Liver (tissue), 8 donors: ENCODE measurements at regions not wholly inside any gene's neighbourhood (a gene's known extent, or its start where the extent isn't known, plus 50 kb on each side); places are given as distances from the start of the nearest gene placed in this dataset.

ENCODE experiments used
- DNase-seq: peaks from one replicate; pipeline ENCODE4 v3.0.0-alpha.2; 2017; ENCODE audit warnings: low spot score
- H3K27ac ChIP-seq, 2 donors: one replicate each; pipeline ENCODE4 v1.7.0; 2013; ENCODE audit warnings: inconsistent platforms in 2 of 2, low read length in 2 of 2, control low read depth in 1 of 2, low read depth in 1 of 2, mild to moderate bottlenecking in 1 of 2
- H3K27me3 ChIP-seq, 4 donors: one replicate each; pipeline versions ENCODE4 v1.6.1 to v1.7.0; 2013; ENCODE audit warnings: low read length in 3 of 4, inconsistent platforms in 1 of 4, mild to moderate bottlenecking in 1 of 4, moderate library complexity in 1 of 4; ENCODE audit not compliant: control insufficient read depth in 4 of 4, insufficient read depth in 4 of 4
- H3K36me3 ChIP-seq, 4 donors: one replicate each; pipeline versions ENCODE4 v1.6.1 to v1.7.0; 2013; ENCODE audit warnings: low read length in 3 of 4, mild to moderate bottlenecking in 3 of 4, low read depth in 1 of 4, moderate library complexity in 1 of 4; ENCODE audit not compliant: control insufficient read depth in 4 of 4, insufficient read depth in 3 of 4
- H3K4me1 ChIP-seq, 4 donors: one replicate each; pipeline versions ENCODE4 v1.6.1 to v1.7.0; 2013; ENCODE audit warnings: low read length in 3 of 4, mild to moderate bottlenecking in 3 of 4, moderate library complexity in 1 of 4; ENCODE audit not compliant: control insufficient read depth in 4 of 4, insufficient read depth in 4 of 4
- H3K4me3 ChIP-seq, 3 donors: one replicate each; pipeline versions ENCODE4 v1.6.1 to v1.7.0; 2013; ENCODE audit warnings: low read length in 3 of 3, control low read depth in 1 of 3, low read depth in 1 of 3, mild to moderate bottlenecking in 1 of 3
- H3K9ac ChIP-seq, 2 donors: one replicate each; pipeline ENCODE4 v1.7.0; 2013; ENCODE audit warnings: low read length in 2 of 2, mild to moderate bottlenecking in 2 of 2, moderate library complexity in 2 of 2, control low read depth in 1 of 2, low read depth in 1 of 2
- H3K9me3 ChIP-seq, 4 donors: one replicate each; pipeline versions ENCODE4 v1.6.1 to v1.7.0; 2013; ENCODE audit warnings: low read length in 3 of 4; ENCODE audit not compliant: control insufficient read depth in 4 of 4
- ATF3 ChIP-seq: IDR thresholded peaks from 2 replicates; pipeline ENCODE4 v1.6.1; 2016; ENCODE audit warnings: antibody characterized with exemption
- CTCF ChIP-seq: fragments of 150-350 bp; IDR thresholded peaks from 2 replicates; pipeline ENCODE4 v1.5.1; 2017; ENCODE audit warnings: improper control_type of control experiment, low read depth, low read length; ENCODE audit not compliant: missing input control
- EGR1 ChIP-seq, 2 donors: IDR thresholded peaks; 2 replicates each; pipeline ENCODE4 v1.6.1; 2016 to 2018; ENCODE audit warnings: antibody characterized with exemption in 2 of 2, low read depth in 2 of 2
- FOXA1 ChIP-seq: IDR thresholded peaks from 2 replicates; pipeline ENCODE4 v1.6.1; 2016; ENCODE audit warnings: antibody characterized with exemption
- FOXA2 ChIP-seq: IDR thresholded peaks from 2 replicates; pipeline ENCODE4 v1.6.1; 2016; ENCODE audit warnings: antibody characterized with exemption
- GABPA ChIP-seq, 2 donors: IDR thresholded peaks in 1 of 2; conservative IDR thresholded peaks in 1 of 2; 2 replicates each; pipeline ENCODE4 v1.6.1; 2016; ENCODE audit warnings: antibody characterized with exemption in 2 of 2, mild to moderate bottlenecking in 1 of 2, moderate library complexity in 1 of 2
- HNF4A ChIP-seq, 2 donors: conservative IDR thresholded peaks; 2 replicates each; pipeline ENCODE4 v1.6.1; 2016; ENCODE audit warnings: antibody characterized with exemption in 2 of 2, mild to moderate bottlenecking in 2 of 2
- HNF4G ChIP-seq: IDR thresholded peaks from 2 replicates; pipeline ENCODE4 v1.6.1; 2016; ENCODE audit warnings: antibody characterized with exemption
- JUND ChIP-seq, 2 donors: IDR thresholded peaks; 2 replicates each; pipeline ENCODE4 v1.6.1; 2016; ENCODE audit warnings: antibody characterized with exemption in 2 of 2
- MAX ChIP-seq: IDR thresholded peaks from 2 replicates; pipeline ENCODE4 v1.6.1; 2016; ENCODE audit warnings: antibody characterized with exemption
- NR2F2 ChIP-seq: IDR thresholded peaks from 2 replicates; pipeline ENCODE4 v1.6.1; 2016; ENCODE audit warnings: antibody characterized with exemption
- RAD21 ChIP-seq, 2 donors: IDR thresholded peaks; 2 replicates each; pipeline ENCODE4 v1.6.1; 2016; ENCODE audit warnings: antibody characterized with exemption in 2 of 2, mild to moderate bottlenecking in 2 of 2
- REST ChIP-seq: IDR thresholded peaks from 2 replicates; pipeline ENCODE4 v1.6.1; 2016; ENCODE audit warnings: antibody characterized with exemption, mild to moderate bottlenecking
- RXRA ChIP-seq, 2 donors: IDR thresholded peaks; 2 replicates each; pipeline ENCODE4 v1.6.1; 2017 to 2018; ENCODE audit warnings: antibody characterized with exemption in 2 of 2, mild to moderate bottlenecking in 1 of 2
- SP1 ChIP-seq: IDR thresholded peaks from 2 replicates; pipeline ENCODE4 v1.6.1; 2018; ENCODE audit warnings: antibody characterized with exemption, mild to moderate bottlenecking
- TAF1 ChIP-seq: conservative IDR thresholded peaks from 2 replicates; pipeline ENCODE4 v1.6.1; 2016; ENCODE audit warnings: antibody characterized with exemption, mild to moderate bottlenecking
- YY1 ChIP-seq: IDR thresholded peaks from 2 replicates; pipeline ENCODE4 v1.6.1; 2016; ENCODE audit warnings: antibody characterized with exemption, mild to moderate bottlenecking
- ZBTB33 ChIP-seq: IDR thresholded peaks from 2 replicates; pipeline ENCODE4 v1.6.1; 2016; ENCODE audit warnings: antibody characterized with exemption
- WGBS: extraction: QIAGEN DNeasy Blood & Tissue Kit; methylation state at CpG from one replicate; pipeline ENCODE4 v1.1.7; 2013; 5-methylcytosine and 5-hydroxymethylcytosine counted together
- donor health status: healthy.
- donor health status: healthy.
- donor health status: healthy.
- donor health status: healthy.
- donor health status: healthy.

- WGBS: 17% methylated on average over 1 of the region's 1 CpG
- H3K27ac ChIP-seq: no peak overlapping the region
- TF ChIP-seq CTCF (no peak), RAD21 (IDR thresholded peaks at IDR 0.05) (no peak), YY1 (no peak), SP1 (no peak), FOXA2 (no peak), HNF4A (conservative IDR thresholded peaks at IDR 0.05) (no peak), HNF4G (no peak), REST (no peak), MAX (no peak), ZBTB33 (no peak), ATF3 (no peak), TAF1 (no peak), FOXA1 (no peak), RXRA (IDR thresholded peaks at IDR 0.05) (no peak), GABPA (IDR thresholded peaks at IDR 0.05 in 1 of 2, conservative IDR thresholded peaks at IDR 0.05 in 1 of 2) (no peak), NR2F2 (no peak), JUND (IDR thresholded peaks at IDR 0.05) (no peak), EGR1 (IDR thresholded peaks at IDR 0.05; ENCODE audit: low read depth in 2 of 2) (no peak)
- no peaks in the 10 kb centered on the region for H3K36me3 ChIP-seq
- peaks cover 0 to 8% (median 0%) of the 10 kb centered on the region in 4 donors for H3K4me1 ChIP-seq
- no peak overlapping the region for H3K4me3 ChIP-seq
- no peaks in the 10 kb centered on the region for H3K27me3 ChIP-seq
- no peak for DNase-seq
- no peaks in the 10 kb centered on the region for H3K9me3 ChIP-seq
- H3K9ac ChIP-seq: no peak overlapping the region
These were observed 317.1 kb upstream of the PROX1 start for GRCh38 chr1:213670692-213671023.

GRCh38 chr1:213675043-213675442, 312.7 kb upstream of the PROX1 start:
- Histone ChIP-seq H3K27me3 (no peaks in the 10 kb centered on the region), H3K9ac (no peak overlapping the region), H3K27ac (no peak overlapping the region), H3K4me3 (no peak overlapping the region), H3K36me3 (no peaks in the 10 kb centered on the region), H3K9me3 (no peaks in the 10 kb centered on the region), H3K4me1 (peaks cover 2 to 21% (median 13%) of the 10 kb centered on the region in 4 donors)
- TF ChIP-seq HNF4A (conservative IDR thresholded peaks at IDR 0.05) (no peak), HNF4G (no peak), ATF3 (no peak), FOXA2 (no peak), RAD21 (IDR thresholded peaks at IDR 0.05) (no peak), YY1 (no peak), GABPA (IDR thresholded peaks at IDR 0.05 in 1 of 2, conservative IDR thresholded peaks at IDR 0.05 in 1 of 2) (no peak), EGR1 (IDR thresholded peaks at IDR 0.05; ENCODE audit: low read depth in 2 of 2) (no peak)
- 81% methylated on average over 1 of the region's 1 CpG for WGBS
- DNase-seq: no peak
